IMR-90 (cell line): ENCODE measurements at regions not wholly inside any gene's neighbourhood (a gene's known extent, or its start where the extent isn't known, plus 50 kb on each side); places are given as distances from the start of the nearest gene placed in this dataset.

Experiments
- ATAC-seq: fragments of 200-7000 bp; cut with Tn5 transposase; 2 replicates; pipeline ENCODE4 v1.9.1; 2020; ENCODE audit warnings: low read depth, mild to moderate bottlenecking, moderate library complexity
- BruUV-seq: library from RNA; stranded (reverse); fragments of 400-500 nt; replicated peaks from 2 replicates; lab custom pipeline; 2021; lab: Mats Ljungman, UMichigan
- CTCF ChIA-PET: fragments of 300-600 bp; formaldehyde crosslinking; extraction: SDS; loops from one replicate; lab custom pipeline; 2021; ENCODE audit warnings: antibody characterized with exemption; lab: Yijun Ruan, JAX
- POLR2A ChIA-PET: fragments of 300-600 bp; sonication (Branson Sonifier 250); formaldehyde crosslinking; loops from one replicate; lab custom pipeline; 2022; ENCODE audit warnings: antibody characterized with exemption; ENCODE audit not compliant: unreplicated experiment; lab: Charles Lee
- DNase-seq: peaks from one replicate; pipeline ENCODE4 v3.0.0; 2013
- H2AFZ ChIP-seq: replicated peaks from 2 replicates; pipeline ENCODE3; 2013; ENCODE audit warnings: low read length, mild to moderate bottlenecking; ENCODE audit not compliant: poor library complexity
- H2AK5ac ChIP-seq: 2 replicates; pipeline ENCODE4 v1.6.1; 2013; ENCODE audit warnings: low read depth, low read length, inconsistent platforms
- H2AK9ac ChIP-seq: replicated peaks from 2 replicates; pipeline ENCODE3; 2013; ENCODE audit warnings: mild to moderate bottlenecking, low read depth, low read length, moderate library complexity; ENCODE audit not compliant: poor library complexity
- H2BK120ac ChIP-seq: 2 replicates; pipeline ENCODE4 v1.6.1; 2013; ENCODE audit warnings: low read depth, low read length, inconsistent platforms
- H2BK15ac ChIP-seq: 3 replicates; pipeline ENCODE4 v1.6.1; 2013; ENCODE audit warnings: low read depth, low read length, inconsistent platforms
- H2BK20ac ChIP-seq: 2 replicates; pipeline ENCODE4 v1.6.1; 2013; ENCODE audit warnings: low read depth, mild to moderate bottlenecking, inconsistent platforms, low read length, moderate library complexity
- H2BK5ac ChIP-seq: 2 replicates; pipeline ENCODE4 v1.6.1; 2013; ENCODE audit warnings: mild to moderate bottlenecking, low read depth, low read length, inconsistent platforms; ENCODE audit not compliant: poor library complexity, severe bottlenecking
- H3K14ac ChIP-seq: replicated peaks from 2 replicates; pipeline ENCODE4 v1.6.1; 2013; ENCODE audit warnings: low read depth, low read length, inconsistent platforms
- H3K18ac ChIP-seq: 2 replicates; pipeline ENCODE4 v1.6.1; 2013; ENCODE audit warnings: low read depth, low read length, control low read depth
- H3K23ac ChIP-seq: 2 replicates; pipeline ENCODE4 v1.6.1; 2013; ENCODE audit warnings: low read depth, low read length, inconsistent platforms
- H3K27ac ChIP-seq: 2 replicates; pipeline ENCODE4 v1.5.1; 2013; ENCODE audit warnings: mild to moderate bottlenecking, control low read depth, low read length; ENCODE audit not compliant: insufficient read depth
- H3K27me3 ChIP-seq: 2 replicates; pipeline ENCODE4 v1.6.1; 2013; ENCODE audit warnings: low read length; ENCODE audit not compliant: control insufficient read depth, insufficient read depth
- H3K36me3 ChIP-seq: 2 replicates; pipeline ENCODE4 v1.6.1; 2013; ENCODE audit warnings: low read length, mixed read lengths; ENCODE audit not compliant: control insufficient read depth, insufficient read depth
- H3K4ac ChIP-seq: 2 replicates; pipeline ENCODE4 v1.6.1; 2013; ENCODE audit warnings: low read depth, low read length, inconsistent platforms
- H3K4me1 ChIP-seq: 2 replicates; pipeline ENCODE4 v1.6.1; 2013; ENCODE audit warnings: low read length, mixed read lengths; ENCODE audit not compliant: control insufficient read depth, insufficient read depth
- H3K4me2 ChIP-seq: 2 replicates; pipeline ENCODE4 v1.6.1; 2013; ENCODE audit warnings: low read depth, mild to moderate bottlenecking, control low read depth, low read length, moderate library complexity
- H3K4me3 ChIP-seq: 2 replicates; pipeline ENCODE4 v1.5.1; 2013; ENCODE audit warnings: low read depth, mild to moderate bottlenecking, control low read depth, low read length, moderate library complexity; ENCODE audit not compliant: insufficient read depth
- H3K56ac ChIP-seq: 2 replicates; pipeline ENCODE4 v1.6.1; 2013; ENCODE audit warnings: low read length, inconsistent platforms; ENCODE audit not compliant: insufficient read depth; ENCODE audit errors: extremely low read depth
- H3K79me1 ChIP-seq, 2 experiments: 2 replicates each; pipeline ENCODE4 v1.6.1; 2013; ENCODE audit warnings: low read length in 2 of 2, inconsistent platforms in 1 of 2, low read depth in 1 of 2
- H3K9ac ChIP-seq: 2 replicates; pipeline ENCODE4 v1.6.1; 2013; ENCODE audit warnings: low read depth, low read length, control low read depth
- H3K9me1 ChIP-seq: 2 replicates; pipeline ENCODE4 v1.6.1; 2013; ENCODE audit warnings: low read length, inconsistent platforms; ENCODE audit not compliant: insufficient read depth
- H3K9me3 ChIP-seq: 2 replicates; pipeline ENCODE4 v1.6.1; 2013; ENCODE audit warnings: low read length; ENCODE audit not compliant: control insufficient read depth, insufficient read depth
- H4K20me1 ChIP-seq: 2 replicates; pipeline ENCODE4 v1.6.1; 2013; ENCODE audit warnings: low read length, inconsistent platforms; ENCODE audit not compliant: insufficient read depth
- H4K5ac ChIP-seq: 2 replicates; pipeline ENCODE4 v1.6.1; 2013; ENCODE audit warnings: mild to moderate bottlenecking, low read depth, low read length, control low read depth
- H4K8ac ChIP-seq, 2 experiments: 2 replicates each; pipeline ENCODE4 v1.6.1; 2013; ENCODE audit warnings: low read depth in 2 of 2, low read length in 2 of 2, control low read depth in 1 of 2, inconsistent platforms in 1 of 2
- H4K91ac ChIP-seq: 2 replicates; pipeline ENCODE4 v1.6.1; 2013; ENCODE audit warnings: low read depth, low read length, inconsistent platforms; ENCODE audit not compliant: insufficient read depth
- RFX5 ChIP-seq: IDR thresholded peaks from 2 replicates; pipeline ENCODE4 v1.8.0; 2012; ENCODE audit warnings: low read depth, mild to moderate bottlenecking, low read length, moderate library complexity
- WGBS, 2 experiments: methylation state at CpG; one replicate each; pipeline versions ENCODE4 v1.1.5 to v1.1.7; 2013; ENCODE audit warnings: missing lambda C conversion rate in 2 of 2; ENCODE audit not compliant: insufficient read length in 1 of 2; ENCODE audit errors: extremely low coverage in 2 of 2; 5-methylcytosine and 5-hydroxymethylcytosine counted together
- dilution Hi-C: fragments of 300-500 bp; cut with HindIII; formaldehyde crosslinking; loops from one replicate; pipeline ENCODE4 v1.14.3; 2018; ENCODE audit warnings: low sequenced_read_pairs; ENCODE audit not compliant: unreplicated experiment
- in situ Hi-C: fragments of 300-500 bp; cut with MboI; formaldehyde crosslinking; loops from 3 replicates; pipeline ENCODE4 v1.14.3; 2019; ENCODE audit warnings: low sequenced_read_pairs, inconsistent platforms, mixed read lengths
- intact Hi-C: fragments of 100-400 bp; cut with micrococcal nuclease; formaldehyde crosslinking; loops from 2 replicates; pipeline ENCODE4 v1.10.0; 2022

- Histone ChIP-seq H3K23ac (no peak overlapping the region), H3K27ac (no peak overlapping the region), H4K8ac (no peak overlapping the region), H2BK5ac (no peak overlapping the region), H3K56ac (no peak overlapping the region), H3K14ac (no peak overlapping the region), H2BK20ac (no peak overlapping the region), H2AFZ (no peak overlapping the region), H2BK15ac (no peak overlapping the region), H3K9me1 (no peaks in the 10 kb centered on the region), H3K4me2 (no peak overlapping the region), H4K5ac (no peak overlapping the region), H2BK120ac (no peak overlapping the region), H3K9ac (no peak overlapping the region), H3K4ac (no peak overlapping the region), H3K4me3 (no peak overlapping the region), H4K91ac (no peak overlapping the region), H3K18ac (no peak overlapping the region), H4K20me1 (no peaks in the 10 kb centered on the region), H3K9me3 (no peaks in the 10 kb centered on the region), H3K27me3 (no peaks in the 10 kb centered on the region), H3K36me3 (no peaks in the 10 kb centered on the region), H3K79me1 (no peaks in the 10 kb centered on the region), H2AK9ac (no peak overlapping the region), H2AK5ac (no peak overlapping the region), H3K4me1 (no peaks in the 10 kb centered on the region)
- intact Hi-C loops = no loop called here
- in situ Hi-C loops = no loop called here
- no TSS peak for BruUV-seq
- DNase-seq (no peak), ATAC-seq (no peak)
- WGBS, 2 experiments = 67% methylated on average over 1 of the region's 2 CpGs; no CpG with 5 or more reads in 1 of the 2 experiments
- CTCF ChIA-PET = no interaction called here
- no peak for TF ChIP-seq RFX5
- dilution Hi-C loops = no loop called here
- POLR2A ChIA-PET = no interaction called here
Observed at GRCh38 chr7:55730197-55730596, 132.4 kb downstream of the SEPTIN14 start.
